ENCODE measurements at regions not wholly inside any gene's neighbourhood (a gene's known extent, or its start where the extent isn't known, plus 50 kb on each side); places are given as distances from the start of the nearest gene placed in this dataset.

DNA sequence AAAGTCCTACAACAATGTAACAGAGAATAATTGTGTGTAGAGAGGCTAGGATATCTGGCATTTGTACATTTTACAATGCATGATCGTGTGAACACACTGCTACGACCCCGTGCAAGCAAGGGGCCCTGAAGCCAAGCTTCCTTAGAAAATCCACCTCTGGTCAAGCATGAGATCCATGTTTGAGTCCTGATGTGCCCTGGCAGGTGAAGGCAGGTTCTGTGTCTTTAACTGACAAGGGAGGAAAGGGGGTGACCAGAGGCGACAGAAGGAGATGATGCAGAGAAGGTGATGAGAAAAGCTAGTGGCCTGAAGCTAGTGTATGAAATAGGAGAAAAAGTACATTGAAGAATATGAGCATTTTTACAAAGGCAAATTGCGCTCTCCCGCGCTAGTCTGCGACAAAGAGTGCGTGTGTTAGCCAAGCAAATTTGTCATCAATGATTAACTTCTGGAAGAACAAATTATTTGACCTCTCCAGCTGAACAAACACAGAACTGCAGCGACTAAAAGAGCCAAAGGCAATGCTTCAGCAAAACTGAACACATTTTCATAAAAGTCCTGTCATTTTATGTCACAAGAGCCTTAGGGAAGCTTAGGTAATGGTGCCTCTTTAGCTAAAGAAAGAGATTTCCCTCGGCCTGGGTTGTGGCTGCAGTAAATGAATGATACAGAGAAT is 101.7 kb upstream of the DAPK1 start:
- TF ChIP-seq CTCF (IDR thresholded peaks at IDR 0.05) = no peak
- Histone ChIP-seq H3K27ac (no peak overlapping the region), H3K4me1 (no peaks in the 10 kb centered on the region), H3K36me3 (no peaks in the 10 kb centered on the region), H3K9me3 (peaks cover 0 to 2% (median 0%) of the 10 kb centered on the region in 11 donors), H3K27me3 (no peaks in the 10 kb centered on the region), H3K4me3 (no peak overlapping the region)
- no peak for ATAC-seq
- 73% methylated on average over 11 of the region's 11 CpGs for WGBS, 2 donors
- intact Hi-C loops (cut with DNase I) = no loop called here
- DNase-seq = no peak

DNA sequence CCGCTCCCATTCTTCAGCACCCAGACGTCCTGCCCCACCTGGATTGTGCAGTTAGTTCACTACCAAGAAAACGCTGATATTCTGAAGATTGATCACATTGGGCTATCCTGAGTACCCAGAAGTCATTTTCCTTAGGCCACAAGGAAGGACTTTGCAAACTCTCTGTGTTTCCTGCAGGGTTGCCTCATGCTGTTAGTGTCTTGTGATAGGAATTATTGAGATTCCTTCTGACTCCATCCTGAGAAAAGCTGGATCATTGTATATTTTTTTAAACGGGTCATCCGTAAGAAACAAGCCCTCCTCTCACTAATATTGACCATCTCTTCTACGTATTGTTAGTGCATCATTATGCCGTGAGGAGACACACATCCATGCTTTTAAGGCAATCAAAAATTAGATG is 96.0 kb upstream of the DAPK1 start:
- intact Hi-C loops (cut with DNase I) = no loop called here
- ATAC-seq (no peak), DNase-seq (no peak)
- Histone ChIP-seq H3K4me3 (no peak overlapping the region), H3K4me1 (peaks cover 0 to 12% (median 0%) of the 10 kb centered on the region in 9 donors), H3K27me3 (no peaks in the 10 kb centered on the region), H3K27ac (no peak overlapping the region), H3K36me3 (no peaks in the 10 kb centered on the region), H3K9me3 (no peaks in the 10 kb centered on the region)
- WGBS, 2 donors = 80 to 82% methylated on average over 7 of the region's 7 CpGs
- no peak for TF ChIP-seq CTCF (IDR thresholded peaks at IDR 0.05)

DNA sequence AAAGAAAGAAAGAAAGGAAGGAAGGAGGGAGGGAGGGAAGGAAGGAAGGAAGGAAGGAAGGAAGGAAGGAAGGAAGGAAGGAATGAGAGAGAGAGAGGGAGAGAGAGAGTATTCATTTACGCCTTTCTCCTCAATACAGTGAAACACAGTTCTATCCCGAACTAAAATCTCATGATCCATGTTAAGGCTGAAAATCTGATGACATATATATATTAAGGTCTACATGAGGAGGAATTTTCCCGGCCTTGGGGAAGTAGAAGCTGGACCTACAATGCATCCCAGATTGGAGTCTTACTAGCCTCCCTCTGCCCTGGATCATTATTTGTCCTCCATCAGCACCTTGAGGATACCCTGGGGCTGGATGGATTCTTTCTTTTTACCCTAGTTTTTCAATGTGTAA is 95.1 kb upstream of the DAPK1 start:
- Histone ChIP-seq H3K4me3 (no peak overlapping the region), H3K9me3 (no peaks in the 10 kb centered on the region), H3K27me3 (no peaks in the 10 kb centered on the region), H3K36me3 (no peaks in the 10 kb centered on the region), H3K4me1 (peaks cover 0 to 12% (median 0%) of the 10 kb centered on the region in 9 donors), H3K27ac (no peak overlapping the region)
- ATAC-seq = no peak
- no peak for DNase-seq
- no peak for TF ChIP-seq CTCF (IDR thresholded peaks at IDR 0.05)
- intact Hi-C loops (cut with DNase I) = no loop called here
- 87 to 96% methylated on average over 3 of the region's 3 CpGs for WGBS, 2 donors

DNA sequence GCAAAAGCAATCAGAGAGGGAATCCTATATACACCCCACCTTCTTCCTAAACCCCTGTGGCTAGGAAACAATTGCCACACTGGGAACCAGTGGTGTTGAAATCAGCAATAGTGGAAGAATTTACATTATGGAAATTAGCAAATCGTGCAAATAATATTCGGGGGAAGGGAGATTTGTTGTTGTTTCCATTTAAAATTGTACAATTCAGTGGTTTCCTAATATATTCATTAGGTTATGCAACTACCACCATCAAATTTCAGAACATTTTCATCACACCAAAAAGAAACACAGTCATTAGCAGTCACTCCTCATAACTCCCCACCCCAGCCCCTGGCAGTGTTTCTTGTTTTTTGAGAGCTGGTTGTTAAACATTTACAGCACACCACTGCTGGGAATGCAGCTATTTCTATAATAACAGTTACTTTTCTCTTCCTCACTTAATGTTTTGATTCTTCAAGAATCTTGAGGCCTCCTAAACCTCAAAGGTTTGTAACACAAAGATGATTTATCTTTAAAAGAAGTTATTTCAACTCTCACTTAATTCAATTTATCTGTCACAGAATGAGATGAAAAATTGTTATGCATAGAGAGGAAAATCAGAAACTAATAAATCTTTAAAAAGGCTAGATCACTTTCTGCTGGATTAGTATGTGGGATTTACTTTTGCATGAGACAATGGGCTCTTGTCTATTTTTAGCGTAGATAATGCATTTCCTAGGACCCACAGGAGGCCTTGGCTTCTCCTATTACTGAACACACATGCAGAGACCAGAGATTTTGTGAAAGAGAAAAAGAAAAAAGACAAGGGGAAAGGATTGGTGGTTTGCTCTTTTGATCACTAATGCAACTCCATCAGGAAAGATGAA is 91.8 kb upstream of the DAPK1 start:
- H3K27ac ChIP-seq = no peak overlapping the region
- peaks cover 0 to 12% (median 0%) of the 10 kb centered on the region in 9 donors for H3K4me1 ChIP-seq
- no peaks in the 10 kb centered on the region for H3K36me3 ChIP-seq
- H3K27me3 ChIP-seq = peaks cover 0 to 18% (median 6%) of the 10 kb centered on the region in 7 donors
- 60 to 63% methylated on average over 3 of the region's 3 CpGs for WGBS, 2 donors
- no peak for TF ChIP-seq CTCF (IDR thresholded peaks at IDR 0.05)
- H3K9me3 ChIP-seq = no peaks in the 10 kb centered on the region
- H3K4me3 ChIP-seq = no peak overlapping the region
- ATAC-seq = no peak
- intact Hi-C loops (cut with DNase I) = no loop called here
- no peak for DNase-seq
